ENCODE measurements at regions not wholly inside any gene's neighbourhood (a gene's known extent, or its start where the extent isn't known, plus 50 kb on each side); places are given as distances from the start of the nearest gene placed in this dataset.
"Not testable (repeated sequence)": the region's sequence is repeated elsewhere in the genome, so short reads cannot be mapped to it uniquely, and the experiment has no call there.

- no peak for DNase-seq
These were observed 162.7 kb downstream of the SPTSSA start for GRCh38 chr14:34299360-34299759.

DNA sequence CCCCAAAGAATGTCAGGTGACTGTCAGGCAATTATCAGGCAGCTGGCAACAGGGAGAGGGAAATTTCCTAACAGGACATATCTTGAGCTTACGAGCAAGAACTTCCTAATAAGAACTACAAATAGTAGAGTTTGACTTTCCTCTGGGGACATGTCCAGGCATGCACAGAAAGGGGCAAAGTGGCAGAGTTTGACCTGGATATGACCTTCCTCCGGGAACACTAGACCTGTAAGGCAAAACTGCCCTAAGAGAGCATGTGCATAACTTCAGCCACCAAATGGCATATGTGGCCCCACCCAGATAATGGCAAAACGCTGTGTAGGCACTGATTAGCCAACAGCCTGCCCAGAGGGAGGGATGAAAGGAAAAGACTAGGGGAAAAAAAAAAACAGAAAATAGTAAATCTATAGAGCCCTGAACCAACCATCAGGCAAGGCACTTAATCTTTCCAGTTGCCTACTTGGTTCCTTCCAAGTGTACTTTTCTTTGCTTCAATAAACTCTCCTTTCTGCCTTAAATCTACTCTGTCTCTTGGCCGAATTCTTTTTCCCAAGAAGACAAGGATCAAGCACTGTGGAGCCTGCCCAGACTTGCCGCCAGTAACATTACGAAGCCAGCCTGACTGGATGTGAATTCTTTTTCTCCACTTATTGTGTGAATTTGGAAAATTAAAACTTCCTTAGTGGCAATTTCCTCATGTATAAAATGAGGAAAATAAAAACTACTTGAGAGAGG is 164.1 kb downstream of the SPTSSA start:
- no peak for DNase-seq

DNA sequence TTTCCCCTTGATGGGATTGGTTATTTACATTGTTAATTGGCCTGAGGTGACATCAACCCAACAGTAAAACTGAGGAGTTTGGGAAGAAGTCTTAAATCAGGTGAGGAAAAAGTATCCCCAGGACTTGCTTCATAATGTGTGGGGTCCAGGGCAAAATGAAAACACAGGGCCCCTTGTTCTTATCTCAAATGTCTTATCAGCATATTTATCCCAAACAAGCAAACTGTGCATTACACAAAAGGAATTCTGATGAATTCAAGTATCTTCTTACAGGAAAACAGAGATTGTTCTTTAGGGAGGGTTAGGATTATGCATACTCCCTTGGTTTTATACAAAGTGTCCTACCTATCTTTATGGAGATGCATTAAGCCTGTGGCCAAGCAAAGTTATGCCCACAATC is 178.4 kb downstream of the SPTSSA start:
- DNase-seq: no peak

DNA sequence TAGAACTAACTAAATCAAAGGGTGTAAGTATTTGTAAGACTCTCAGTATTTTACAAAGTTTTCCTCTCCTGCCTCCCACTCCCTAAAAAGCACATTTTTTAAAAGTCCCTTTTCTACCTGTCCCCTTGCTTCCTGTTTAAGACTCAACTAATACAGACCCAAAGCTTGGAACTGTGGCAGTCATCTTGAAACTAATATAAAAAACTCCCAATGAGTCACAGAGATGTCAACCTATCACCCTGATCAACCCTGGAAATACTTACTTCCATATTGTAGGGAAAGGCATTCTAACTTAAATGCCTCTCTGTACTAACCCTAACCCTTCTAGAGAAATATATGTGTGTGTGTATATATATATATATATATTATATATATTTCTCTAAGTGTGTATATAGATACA is 184.8 kb downstream of the SPTSSA start:
- DNase-seq: no peak

- no peak for DNase-seq
These were observed 186.5 kb downstream of the SPTSSA start for GRCh38 chr14:34275530-34275929.

DNA sequence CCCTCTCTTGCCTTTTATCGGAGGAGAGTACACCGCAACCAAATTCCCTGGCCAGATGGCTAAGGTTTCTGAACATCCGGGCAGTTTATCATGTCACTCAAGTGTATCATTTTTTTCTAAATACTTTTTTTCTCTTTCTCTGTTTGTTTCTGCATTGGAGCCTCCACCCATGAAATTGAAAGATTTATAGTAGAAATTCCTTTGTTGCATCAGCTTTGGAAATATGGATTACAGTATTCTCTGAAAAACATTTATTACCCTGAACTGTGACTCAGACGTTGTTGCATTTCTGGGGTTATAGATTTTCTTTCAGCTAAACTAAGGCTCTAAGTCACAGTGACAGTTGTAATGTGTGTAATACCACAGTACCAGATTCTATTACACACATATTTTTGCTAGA is 187.0 kb downstream of the SPTSSA start:
- no peak for DNase-seq

DNA sequence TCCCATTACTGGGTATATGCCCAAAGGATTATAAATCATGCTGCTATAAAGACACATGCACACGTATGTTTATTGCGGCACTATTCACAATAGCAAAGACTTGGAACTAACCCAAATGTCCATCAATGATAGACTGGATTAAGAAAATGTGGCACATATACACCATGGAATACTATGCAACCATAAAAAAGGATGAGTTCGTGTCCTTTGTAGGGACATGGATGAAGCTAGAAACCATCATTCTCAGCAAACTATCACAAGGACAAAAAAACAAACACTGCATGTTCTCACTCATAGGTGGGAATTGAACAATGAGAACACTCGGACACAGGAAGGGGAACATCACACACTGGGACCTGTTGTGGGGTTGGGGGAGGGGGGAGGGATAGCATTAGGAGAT is 188.3 kb downstream of the SPTSSA start:
- not testable (repeated sequence) for DNase-seq

DNA sequence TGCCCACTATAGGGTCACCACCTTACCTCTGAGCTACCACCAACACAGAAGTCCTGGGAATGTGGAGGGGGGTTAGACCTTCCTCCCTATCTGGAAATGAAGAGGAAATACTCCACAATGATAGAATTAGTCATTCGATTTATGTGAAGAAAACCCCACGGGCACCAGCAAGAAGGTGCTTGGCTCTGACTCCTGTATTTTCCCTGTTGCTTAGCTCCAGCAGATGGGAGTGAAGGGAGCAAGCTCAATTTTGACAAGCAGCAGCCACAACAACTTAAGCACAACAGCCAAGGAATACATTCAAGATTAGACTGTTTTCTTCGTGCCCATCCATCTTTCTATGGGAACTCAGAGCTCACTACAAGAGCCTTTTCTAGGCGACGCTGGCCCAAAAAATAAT is 191.7 kb downstream of the SPTSSA start:
- DNase-seq: no peak

DNA sequence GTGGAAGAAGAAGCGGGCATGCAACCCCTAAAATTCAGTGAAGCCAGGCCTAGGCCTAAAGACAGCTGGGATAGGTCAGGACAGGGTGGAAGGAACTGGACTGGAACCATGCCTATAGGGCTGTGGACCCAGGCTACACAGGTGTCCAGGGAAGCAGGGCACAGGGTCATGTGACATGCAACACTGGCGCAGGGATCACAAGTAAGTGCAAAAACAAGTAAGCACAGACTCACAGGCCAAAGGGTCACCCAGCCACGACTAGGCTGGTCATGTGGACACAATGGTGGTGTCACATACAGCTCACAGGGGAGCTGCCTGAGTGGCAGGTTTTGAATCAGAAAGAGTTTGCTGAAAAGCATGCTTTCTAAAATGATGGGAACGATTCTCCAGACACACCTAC is 195.7 kb downstream of the SPTSSA start:
- DNase-seq: no peak

DNA sequence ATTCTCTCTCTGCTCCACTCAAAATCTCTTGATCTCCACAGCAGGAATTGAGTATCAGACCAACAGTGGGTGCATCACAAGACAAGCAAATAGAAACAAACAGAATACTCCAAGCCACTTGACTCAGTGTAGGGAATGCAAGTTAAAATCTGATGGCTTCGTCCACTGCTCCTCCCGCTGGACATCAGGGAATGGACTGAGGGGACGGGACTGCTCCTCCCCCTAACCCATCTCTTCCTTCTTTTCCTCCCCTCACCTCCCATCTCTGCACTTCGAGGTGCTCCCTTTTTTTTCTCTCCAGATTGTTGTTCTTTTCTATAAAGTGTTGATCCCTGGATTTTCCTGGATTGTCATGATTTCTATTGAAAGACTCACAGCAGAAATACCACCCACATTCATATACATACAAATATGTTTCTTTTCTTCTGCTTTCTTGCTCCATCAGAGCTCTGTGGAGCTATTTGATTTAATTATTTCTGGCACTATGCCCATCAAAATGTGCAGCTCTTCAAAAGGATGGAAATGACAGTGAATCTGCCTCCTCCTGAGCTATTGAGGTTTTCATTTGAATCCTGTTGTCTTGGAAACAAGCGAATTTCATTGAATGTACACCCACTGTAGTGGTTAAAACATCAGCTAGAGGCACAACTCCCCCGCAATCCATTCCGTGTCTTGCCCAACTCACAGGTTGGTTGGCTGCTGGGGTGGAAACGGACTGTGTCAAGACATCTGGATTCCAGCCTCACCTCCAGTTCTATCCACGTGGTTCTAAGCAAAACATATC is 199.7 kb downstream of the SPTSSA start:
- DNase-seq: no peak

- no peak for DNase-seq
These were observed 202.0 kb downstream of the SPTSSA start for GRCh38 chr14:34259996-34260395.

DNA sequence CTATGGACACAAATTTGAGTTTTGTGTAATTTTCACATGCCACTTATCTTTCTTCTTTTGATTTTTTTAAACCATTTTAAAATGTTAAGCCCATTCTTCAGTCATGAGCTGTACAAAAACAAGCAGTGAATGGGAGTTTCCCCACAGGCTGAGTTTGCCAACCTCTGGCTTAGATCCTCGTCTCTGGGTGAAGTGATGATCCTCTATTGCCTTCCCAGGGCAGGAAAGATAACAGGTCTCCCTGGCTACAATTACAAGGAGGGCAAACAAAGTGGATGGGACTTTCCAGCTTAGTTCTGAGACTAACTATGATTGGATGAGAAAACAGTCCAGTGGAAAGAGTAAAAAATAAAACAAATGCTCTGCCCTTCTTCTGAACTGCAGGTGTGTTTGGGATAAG is 203.7 kb downstream of the SPTSSA start:
- DNase-seq: no peak

GRCh38 chr14:34257505-34257904 is 204.5 kb downstream of the SPTSSA start:
- no peak for DNase-seq

GRCh38 chr14:34256223-34256622 is 205.8 kb downstream of the SPTSSA start:
- DNase-seq: no peak

DNA sequence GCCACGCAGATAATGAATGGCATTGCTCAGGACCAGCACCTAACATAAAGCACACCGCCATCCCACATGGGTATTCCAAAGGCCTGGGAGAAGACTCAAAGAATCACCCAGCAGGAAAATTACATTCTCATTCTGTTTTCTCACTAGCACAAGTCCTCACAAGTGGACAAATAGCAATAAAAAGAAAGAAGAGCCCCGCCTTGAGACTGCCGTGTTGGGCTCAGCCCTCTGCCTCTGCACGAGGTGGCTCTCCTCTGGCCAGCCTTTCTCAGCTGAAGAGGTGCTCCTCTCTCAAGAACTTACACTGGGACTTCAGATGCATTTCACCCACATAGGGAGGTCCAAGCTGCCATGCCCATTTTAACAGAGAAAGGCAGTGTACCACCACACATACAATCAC is 207.5 kb downstream of the SPTSSA start:
- no peak for DNase-seq

DNA sequence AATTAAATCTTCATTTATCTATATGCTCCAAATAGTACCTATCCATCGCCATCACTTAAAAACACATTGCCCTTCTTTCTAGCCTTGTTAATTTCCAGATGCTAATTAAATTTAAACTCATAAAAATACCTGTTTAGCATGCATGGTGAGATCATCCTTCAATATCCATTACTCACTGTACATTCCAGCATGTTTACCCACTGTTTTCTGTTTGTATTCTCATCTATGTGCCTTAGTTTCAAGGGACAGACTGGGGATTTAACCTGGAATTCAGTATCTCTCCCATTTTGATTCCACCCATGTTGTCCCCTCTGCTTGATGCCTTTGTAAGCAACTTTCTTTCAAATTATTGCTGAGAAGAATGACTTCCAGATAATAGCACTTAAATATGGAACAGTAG is 208.0 kb downstream of the SPTSSA start:
- DNase-seq: no peak

DNA sequence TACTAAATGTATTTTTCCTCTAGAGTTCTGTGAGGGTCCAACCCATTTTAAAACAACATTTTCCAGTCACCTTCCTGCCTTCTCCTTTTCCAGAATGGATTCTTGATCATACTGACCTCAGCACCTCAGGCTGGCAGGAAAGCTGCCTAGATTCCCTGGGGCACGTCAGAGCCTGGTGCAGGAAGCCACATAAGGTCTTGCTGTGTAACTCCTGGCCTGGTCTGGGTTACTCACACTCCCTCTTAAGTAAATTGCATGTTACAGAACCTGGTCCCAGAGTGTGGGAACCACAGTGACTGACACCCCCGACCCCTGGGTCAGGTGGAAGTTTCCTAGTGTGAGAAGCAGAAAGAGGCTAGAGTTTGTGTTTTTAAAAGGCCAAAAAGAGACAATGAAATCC is 209.8 kb downstream of the SPTSSA start:
- DNase-seq: no peak

- DNase-seq: no peak
These were observed 210.4 kb downstream of the SPTSSA start for GRCh38 chr14:34251662-34252061.

DNA sequence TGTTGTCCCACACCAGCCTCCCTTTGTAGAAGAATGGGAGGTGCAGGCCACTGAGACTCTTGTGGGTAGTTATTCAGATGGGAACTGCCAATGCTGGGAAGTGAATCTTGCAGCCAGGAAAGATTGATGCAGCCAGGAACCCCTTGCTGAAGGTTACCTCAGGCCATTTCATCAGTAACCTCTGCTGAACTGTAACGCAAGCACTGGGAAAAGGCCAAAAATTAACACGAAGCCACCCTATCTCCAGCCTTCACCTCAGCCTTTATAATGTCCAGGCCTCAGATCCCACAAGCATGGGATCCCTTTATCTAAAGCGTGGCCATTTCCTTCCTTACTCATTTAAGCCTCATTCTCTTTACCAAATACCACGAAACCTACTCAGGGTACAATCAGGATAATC is 211.1 kb downstream of the SPTSSA start:
- DNase-seq: no peak

- DNase-seq: no peak
These were observed 214.4 kb downstream of the SPTSSA start for GRCh38 chr14:34247605-34248004.

DNA sequence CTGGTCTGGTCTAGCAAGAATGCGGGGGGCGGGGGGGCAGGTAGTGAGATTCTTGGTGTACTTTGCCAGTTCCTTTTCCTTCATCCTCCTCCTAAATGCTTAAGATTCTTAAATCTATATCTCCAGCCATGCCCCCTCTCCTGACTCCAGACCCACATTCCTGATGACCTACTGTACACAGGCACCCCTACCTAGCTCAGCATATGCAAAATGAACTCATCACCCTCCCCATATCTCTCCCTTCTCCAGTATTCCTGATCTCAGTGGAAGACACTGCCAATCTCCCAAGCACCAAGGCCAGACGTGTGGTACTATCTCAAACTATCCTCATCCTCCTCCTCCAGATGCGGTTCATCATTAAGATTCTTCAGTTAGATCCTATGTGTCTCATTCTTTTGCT is 215.8 kb downstream of the SPTSSA start:
- DNase-seq: no peak

- no peak for DNase-seq
These were observed 218.6 kb downstream of the SPTSSA start for GRCh38 chr14:34243401-34243800.

GRCh38 chr14:34243001-34243400 is 219.0 kb downstream of the SPTSSA start:
- DNase-seq: no peak

GRCh38 chr14:34241185-34241711 is 220.8 kb downstream of the SPTSSA start:
- no peak for DNase-seq
